GM12865 (cell line): ENCODE measurements at regions not wholly inside any gene's neighbourhood (a gene's known extent, or its start where the extent isn't known, plus 50 kb on each side); places are given as distances from the start of the nearest gene placed in this dataset.

Source experiments
- DNase-seq: peaks from one replicate; pipeline ENCODE4 v3.0.0; 2010; ENCODE audit warnings: low read depth
- H3K4me3 ChIP-seq: 2 replicates; pipeline ENCODE4 v1.5.1; 2011; ENCODE audit warnings: mild to moderate bottlenecking, low read depth, low read length, control low read depth
- TF ChIP-seq, protein P1 (sequence below): IDR thresholded peaks from 2 replicates; pipeline ENCODE4 v1.5.1; 2011; ENCODE audit warnings: low read length, control low read depth, low read depth, inconsistent platforms; ENCODE audit not compliant: insufficient read depth; ENCODE audit errors: missing control alignments

DNA sequence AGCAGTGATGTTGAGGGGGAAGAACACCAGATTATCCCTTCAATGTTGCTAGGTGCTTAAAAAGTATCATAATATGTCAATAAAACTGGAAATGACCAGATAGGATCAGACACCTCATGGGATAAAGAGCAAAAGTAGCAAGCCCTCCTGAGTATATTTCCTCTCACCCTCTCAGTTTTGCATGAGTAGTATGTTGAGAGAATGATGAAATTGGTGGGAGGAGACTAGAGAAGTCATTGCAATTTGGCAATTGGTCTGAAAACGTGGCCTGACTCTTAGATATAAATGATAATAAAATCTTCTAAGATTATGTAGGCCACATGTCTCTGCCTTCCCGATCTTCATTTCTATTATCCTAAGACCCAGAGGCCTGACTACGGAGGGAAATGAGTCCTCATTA, 151.2 kb upstream of the ARRDC3 start:
- TF ChIP-seq, protein P1, sequence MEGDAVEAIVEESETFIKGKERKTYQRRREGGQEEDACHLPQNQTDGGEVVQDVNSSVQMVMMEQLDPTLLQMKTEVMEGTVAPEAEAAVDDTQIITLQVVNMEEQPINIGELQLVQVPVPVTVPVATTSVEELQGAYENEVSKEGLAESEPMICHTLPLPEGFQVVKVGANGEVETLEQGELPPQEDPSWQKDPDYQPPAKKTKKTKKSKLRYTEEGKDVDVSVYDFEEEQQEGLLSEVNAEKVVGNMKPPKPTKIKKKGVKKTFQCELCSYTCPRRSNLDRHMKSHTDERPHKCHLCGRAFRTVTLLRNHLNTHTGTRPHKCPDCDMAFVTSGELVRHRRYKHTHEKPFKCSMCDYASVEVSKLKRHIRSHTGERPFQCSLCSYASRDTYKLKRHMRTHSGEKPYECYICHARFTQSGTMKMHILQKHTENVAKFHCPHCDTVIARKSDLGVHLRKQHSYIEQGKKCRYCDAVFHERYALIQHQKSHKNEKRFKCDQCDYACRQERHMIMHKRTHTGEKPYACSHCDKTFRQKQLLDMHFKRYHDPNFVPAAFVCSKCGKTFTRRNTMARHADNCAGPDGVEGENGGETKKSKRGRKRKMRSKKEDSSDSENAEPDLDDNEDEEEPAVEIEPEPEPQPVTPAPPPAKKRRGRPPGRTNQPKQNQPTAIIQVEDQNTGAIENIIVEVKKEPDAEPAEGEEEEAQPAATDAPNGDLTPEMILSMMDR, result no peak
- no peak for DNase-seq
- no peak overlapping the region for H3K4me3 ChIP-seq

DNA sequence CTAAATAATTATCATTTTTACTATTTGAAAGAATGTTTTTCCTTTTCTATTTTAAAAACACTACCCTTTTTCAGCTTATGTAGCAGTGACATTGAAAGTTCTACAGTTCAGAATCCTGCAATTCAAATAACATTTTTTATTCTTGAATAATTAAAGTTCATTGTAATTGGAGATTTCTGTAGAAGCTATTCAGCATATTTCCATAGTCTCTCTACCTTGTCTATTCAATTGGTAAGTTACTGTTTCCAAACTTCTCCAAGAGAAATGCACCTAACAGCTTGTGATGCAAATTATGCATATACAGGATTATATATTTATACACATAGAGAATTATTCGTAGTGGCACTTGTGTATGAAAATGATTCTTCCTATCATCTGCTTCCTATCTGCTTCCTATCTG, 149.7 kb upstream of the ARRDC3 start:
- TF ChIP-seq, protein P1, result no peak
- DNase-seq, result no peak
- no peak overlapping the region for H3K4me3 ChIP-seq

DNA sequence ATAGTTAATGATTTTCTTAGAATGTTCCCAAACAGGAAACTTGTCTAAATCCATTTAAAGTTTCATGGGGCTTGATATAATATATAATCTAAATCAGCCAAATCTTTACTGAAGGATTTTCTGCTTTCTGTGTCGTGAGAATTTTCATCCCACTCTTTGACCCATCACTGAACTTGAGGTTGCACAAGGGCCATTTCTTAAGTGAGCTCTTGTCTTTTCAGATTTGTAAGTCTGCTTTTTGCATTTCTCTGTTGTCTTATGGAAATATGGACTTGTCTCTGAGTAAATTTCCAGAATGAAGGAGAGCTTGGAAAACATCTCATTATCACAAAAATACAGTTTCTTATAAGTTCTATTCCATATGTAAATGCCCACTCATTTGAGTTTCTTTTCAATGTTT, 149.2 kb upstream of the ARRDC3 start:
- TF ChIP-seq, protein P1, result no peak
- DNase-seq, result no peak
- H3K4me3 ChIP-seq, result no peak overlapping the region

DNA sequence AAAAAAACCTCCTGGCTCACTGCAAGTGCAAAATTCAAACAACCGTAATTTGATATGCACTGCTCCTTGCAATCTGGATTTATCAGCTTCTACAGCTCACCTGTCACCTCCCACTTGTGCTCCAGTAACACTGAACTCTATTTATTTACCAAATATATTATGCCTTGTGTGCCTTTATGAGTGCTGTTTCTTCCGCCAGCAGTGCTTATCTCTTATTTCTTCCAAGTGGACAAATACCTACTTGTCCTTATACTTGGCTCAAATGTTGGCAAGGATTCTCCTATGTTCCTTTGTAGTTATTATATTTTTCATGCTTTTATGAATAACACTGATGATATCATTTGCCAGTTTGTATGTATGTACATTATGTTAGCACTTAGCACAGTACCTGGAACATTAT, 145.7 kb upstream of the ARRDC3 start:
- DNase-seq, result no peak
- TF ChIP-seq, protein P1, result no peak
- H3K4me3 ChIP-seq, result no peak overlapping the region

DNA sequence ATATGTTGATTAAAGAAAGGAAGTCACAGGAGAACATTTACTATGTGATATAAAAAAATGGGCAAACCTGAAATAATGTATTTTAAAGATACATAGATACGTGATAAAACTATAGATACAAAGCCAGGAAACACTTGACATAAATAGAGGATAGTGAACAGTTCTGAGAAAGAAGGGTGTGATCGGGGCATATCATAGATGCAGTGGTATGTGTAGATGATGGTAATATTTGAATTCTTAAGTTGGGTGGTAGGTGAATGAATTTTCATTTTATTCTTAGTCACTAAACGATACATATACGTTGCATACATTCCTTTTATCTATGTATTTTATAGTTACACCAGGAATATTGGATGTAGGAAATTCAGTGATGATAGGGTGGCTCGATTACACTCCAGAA, 138.7 kb upstream of the ARRDC3 start:
- TF ChIP-seq, protein P1, result no peak
- no peak for DNase-seq
- H3K4me3 ChIP-seq, result no peak overlapping the region

DNA sequence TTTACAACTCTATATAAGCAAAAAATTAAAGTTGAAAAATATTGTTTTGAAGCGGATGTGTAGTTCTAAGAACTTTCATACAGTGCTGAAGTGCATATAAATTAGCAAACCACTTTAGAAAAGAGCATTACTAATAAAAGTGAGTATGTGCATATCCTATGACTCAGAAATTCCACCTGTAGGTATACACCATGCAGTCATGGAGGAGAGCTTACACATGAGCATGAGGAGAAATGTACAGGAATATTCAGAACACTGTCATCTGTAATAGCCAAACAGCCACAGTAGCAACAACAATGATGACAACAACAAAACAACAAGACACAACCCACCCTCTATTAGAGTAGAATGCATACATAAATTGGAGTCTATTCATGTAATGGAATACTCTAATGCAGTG, 138.2 kb upstream of the ARRDC3 start:
- TF ChIP-seq, protein P1, result no peak
- no peak overlapping the region for H3K4me3 ChIP-seq
- DNase-seq, result no peak

DNA sequence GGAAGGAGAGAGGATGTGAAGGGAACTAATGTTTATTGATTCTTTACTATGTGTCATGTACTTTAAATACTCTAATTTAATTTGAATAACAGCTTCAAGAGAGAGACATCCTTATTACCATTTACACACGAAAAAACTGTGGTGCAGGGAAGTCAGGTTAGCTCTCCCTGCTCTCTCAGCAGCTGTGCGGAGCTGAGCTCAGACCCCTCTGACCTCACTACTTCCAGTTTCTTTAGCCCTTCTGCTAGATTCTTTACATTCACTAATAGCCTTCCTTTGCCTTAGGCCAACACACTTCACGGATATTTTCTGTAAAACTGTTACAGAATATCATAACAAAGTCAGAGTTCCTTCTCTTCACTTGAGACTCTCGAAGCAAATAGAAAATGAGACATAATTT, 131.3 kb upstream of the ARRDC3 start:
- TF ChIP-seq, protein P1, result no peak
- no peak overlapping the region for H3K4me3 ChIP-seq
- DNase-seq, result no peak
